CD14-positive monocyte (primary cell): ENCODE measurements at regions not wholly inside any gene's neighbourhood (a gene's known extent, or its start where the extent isn't known, plus 50 kb on each side); places are given as distances from the start of the nearest gene placed in this dataset.

Experiments
- DNase-seq, 3 donors: peaks; one replicate each; pipeline ENCODE4 v3.0.0-alpha.2; 2011 to 2022
- H2AFZ ChIP-seq: 2 replicates; pipeline ENCODE4 v1.6.0; 2012; ENCODE audit warnings: mild to moderate bottlenecking, low read depth, low read length, inconsistent platforms; ENCODE audit not compliant: insufficient read depth, poor library complexity, severe bottlenecking
- H3K27ac ChIP-seq, 2 donors: 1 replicate in 1 of 2; 2 replicates in 1 of 2; pipeline ENCODE4 v1.5.1; 2012 to 2013; ENCODE audit warnings: low read length in 2 of 2, control low read depth in 1 of 2, inconsistent platforms in 1 of 2, low read depth in 1 of 2, mild to moderate bottlenecking in 1 of 2
- H3K27me3 ChIP-seq, 2 donors: one replicate each; pipeline versions ENCODE4 v1.6.0 to v1.6.1; 2011 to 2013; ENCODE audit warnings: low read length in 2 of 2; ENCODE audit not compliant: control insufficient read depth in 2 of 2, insufficient read depth in 2 of 2
- H3K36me3 ChIP-seq, 2 donors: replicated peaks in 1 of 2; 1 replicate in 1 of 2; 2 replicates in 1 of 2; pipeline versions ENCODE4 v1.5.1 to v1.6.1; 2012 to 2013; ENCODE audit warnings: low read length in 2 of 2, control low read depth in 1 of 2, inconsistent platforms in 1 of 2, mild to moderate bottlenecking in 1 of 2; ENCODE audit not compliant: insufficient read depth in 2 of 2, control insufficient read depth in 1 of 2
- H3K4me1 ChIP-seq, 2 donors: 1 replicate in 1 of 2; 2 replicates in 1 of 2; pipeline versions ENCODE4 v1.5.1 to v1.6.1; 2012 to 2013; ENCODE audit warnings: low read length in 2 of 2, control low read depth in 1 of 2, inconsistent platforms in 1 of 2, mild to moderate bottlenecking in 1 of 2, moderate library complexity in 1 of 2; ENCODE audit not compliant: insufficient read depth in 2 of 2, control insufficient read depth in 1 of 2
- H3K4me2 ChIP-seq: replicated peaks from 2 replicates; pipeline ENCODE3; 2012; ENCODE audit warnings: low read length, moderate library complexity, mild to moderate bottlenecking; ENCODE audit not compliant: poor library complexity, severe bottlenecking; ENCODE audit errors: extremely low read depth
- H3K4me3 ChIP-seq, 3 experiments: fragments of 200-600 bp in 1 of 3; sonication (generic) in 1 of 3; replicated peaks in 1 of 3; 1 replicate in 2 of 3; 2 replicates in 1 of 3; pipeline ENCODE4 v1.5.1; 2011 to 2013; ENCODE audit warnings: low read length in 3 of 3, mild to moderate bottlenecking in 3 of 3, control low read depth in 2 of 3, low read depth in 2 of 3, inconsistent platforms in 1 of 3, moderate library complexity in 1 of 3
- H3K79me2 ChIP-seq: 2 replicates; pipeline ENCODE4 v1.6.0; 2012; ENCODE audit warnings: mild to moderate bottlenecking, control low read depth, inconsistent platforms, low read length, moderate library complexity; ENCODE audit not compliant: insufficient read depth
- H3K9ac ChIP-seq: 2 replicates; pipeline ENCODE4 v1.6.0; 2017; ENCODE audit warnings: low read length, mild to moderate bottlenecking; ENCODE audit not compliant: insufficient read depth, poor library complexity, severe bottlenecking
- H3K9me3 ChIP-seq, 2 donors: replicated peaks in 1 of 2; 1 replicate in 1 of 2; 2 replicates in 1 of 2; pipeline versions ENCODE4 v1.5.1 to v1.6.1; 2012 to 2013; ENCODE audit warnings: low read length in 2 of 2, control low read depth in 1 of 2; ENCODE audit not compliant: control insufficient read depth in 1 of 2, insufficient read depth in 1 of 2
- H4K20me1 ChIP-seq: 2 replicates; pipeline ENCODE4 v1.6.0; 2012; ENCODE audit warnings: mild to moderate bottlenecking, low read length, control low read depth, moderate library complexity; ENCODE audit not compliant: insufficient read depth
- H3K27ac Mint-ChIP-seq, 7 donors: one replicate each; pipeline ENCODE4 v1.8.0; 2020; ENCODE audit warnings: mild to moderate bottlenecking in 7 of 7, mixed read lengths in 7 of 7, moderate library complexity in 6 of 7, inconsistent platforms in 2 of 7
- H3K27me3 Mint-ChIP-seq, 3 donors: one replicate each; pipeline ENCODE4 v1.8.0; 2021 to 2022; ENCODE audit warnings: low read depth in 3 of 3, mild to moderate bottlenecking in 3 of 3, mixed read lengths in 3 of 3, moderate library complexity in 3 of 3, inconsistent platforms in 1 of 3
- H3K36me3 Mint-ChIP-seq, 2 donors: one replicate each; pipeline ENCODE4 v1.8.0; 2020; ENCODE audit warnings: mixed read lengths in 2 of 2, inconsistent platforms in 1 of 2, mild to moderate bottlenecking in 1 of 2
- H3K4me1 Mint-ChIP-seq: one replicate; pipeline ENCODE4 v1.8.0; 2020; ENCODE audit warnings: mild to moderate bottlenecking, mixed read lengths
- H3K4me3 Mint-ChIP-seq, 2 donors: one replicate each; pipeline ENCODE4 v1.8.0; 2020; ENCODE audit warnings: mild to moderate bottlenecking in 2 of 2, mixed read lengths in 2 of 2, moderate library complexity in 1 of 2
- H3K9me3 Mint-ChIP-seq, 7 donors: one replicate each; pipeline ENCODE4 v1.8.0; 2020 to 2022; ENCODE audit warnings: mixed read lengths in 7 of 7, mild to moderate bottlenecking in 6 of 7, moderate library complexity in 6 of 7, inconsistent platforms in 2 of 7
- WGBS: methylation state at CpG from one replicate; pipeline ENCODE4 v1.1.5; 2013; ENCODE audit warnings: missing lambda C conversion rate; ENCODE audit not compliant: insufficient coverage; 5-methylcytosine and 5-hydroxymethylcytosine counted together
- intact Hi-C, 2 donors: fragments of 100-400 bp; cut with micrococcal nuclease; formaldehyde crosslinking; loops; one replicate each; pipeline versions ENCODE4 v1.15.0 to v1.15.1; 2023
- TF ChIP-seq, protein P1 (sequence below): fragments of 200-600 bp; IDR thresholded peaks from one replicate; pipeline ENCODE4 v1.8.0; 2022; ENCODE audit warnings: antibody characterized with exemption, mild to moderate bottlenecking

- Histone ChIP-seq H3K36me3 (no peaks in the 10 kb centered on the region), H3K27ac (no peak overlapping the region), H4K20me1 (peaks cover 9% of the 10 kb centered on the region), H3K4me2 (no peak overlapping the region), H3K79me2 (peaks cover 73% of the 10 kb centered on the region), H3K4me3 (no peak overlapping the region), H3K4me1 (peaks cover 83 to 88% of the 10 kb centered on the region in 2 donors), H3K9me3 (no peaks in the 10 kb centered on the region), H3K9ac (no peak overlapping the region), H3K27me3 (no peaks in the 10 kb centered on the region), H2AFZ (no peak overlapping the region)
- TF ChIP-seq, protein P1, sequence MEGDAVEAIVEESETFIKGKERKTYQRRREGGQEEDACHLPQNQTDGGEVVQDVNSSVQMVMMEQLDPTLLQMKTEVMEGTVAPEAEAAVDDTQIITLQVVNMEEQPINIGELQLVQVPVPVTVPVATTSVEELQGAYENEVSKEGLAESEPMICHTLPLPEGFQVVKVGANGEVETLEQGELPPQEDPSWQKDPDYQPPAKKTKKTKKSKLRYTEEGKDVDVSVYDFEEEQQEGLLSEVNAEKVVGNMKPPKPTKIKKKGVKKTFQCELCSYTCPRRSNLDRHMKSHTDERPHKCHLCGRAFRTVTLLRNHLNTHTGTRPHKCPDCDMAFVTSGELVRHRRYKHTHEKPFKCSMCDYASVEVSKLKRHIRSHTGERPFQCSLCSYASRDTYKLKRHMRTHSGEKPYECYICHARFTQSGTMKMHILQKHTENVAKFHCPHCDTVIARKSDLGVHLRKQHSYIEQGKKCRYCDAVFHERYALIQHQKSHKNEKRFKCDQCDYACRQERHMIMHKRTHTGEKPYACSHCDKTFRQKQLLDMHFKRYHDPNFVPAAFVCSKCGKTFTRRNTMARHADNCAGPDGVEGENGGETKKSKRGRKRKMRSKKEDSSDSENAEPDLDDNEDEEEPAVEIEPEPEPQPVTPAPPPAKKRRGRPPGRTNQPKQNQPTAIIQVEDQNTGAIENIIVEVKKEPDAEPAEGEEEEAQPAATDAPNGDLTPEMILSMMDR, result no peak
- H3K36me3 Mint-ChIP-seq, result peaks cover 18 to 35% of the 10 kb centered on the region in 2 donors
- H3K27ac Mint-ChIP-seq, result no peak overlapping the region
- 94% methylated on average over 4 of the region's 10 CpGs for WGBS
- intact Hi-C loops, result loop anchor here in 1 of 2 donors (5.0 kb wide), 1 partner anchor 60 kb away; no protein-coding TSS in a partner anchor
- H3K4me3 Mint-ChIP-seq, result no peak overlapping the region
- peaks cover 0 to 3% (median 0%) of the 10 kb centered on the region in 3 donors for H3K27me3 Mint-ChIP-seq
- no peaks in the 10 kb centered on the region for H3K9me3 Mint-ChIP-seq
- no peak for DNase-seq
- H3K4me1 Mint-ChIP-seq, result peaks cover 84% of the 10 kb centered on the region
These were observed 292.0 kb downstream of the SEC14L1 start for GRCh38 chr17:77432742-77433141.

- Mint-ChIP-seq H3K27ac (peak overlapping the region in 1 of 7 donors; percentile 28), H3K4me3 (no peak overlapping the region), H3K4me1 (peaks cover 84% of the 10 kb centered on the region), H3K36me3 (peaks cover 18 to 35% of the 10 kb centered on the region in 2 donors), H3K27me3 (peaks cover 0 to 3% (median 0%) of the 10 kb centered on the region in 3 donors), H3K9me3 (no peaks in the 10 kb centered on the region)
- Histone ChIP-seq H2AFZ (no peak overlapping the region), H3K4me1 (peaks cover 83 to 88% of the 10 kb centered on the region in 2 donors), H3K36me3 (no peaks in the 10 kb centered on the region), H3K27me3 (no peaks in the 10 kb centered on the region), H3K4me3 (no peak overlapping the region), H3K9me3 (no peaks in the 10 kb centered on the region), H3K27ac (no peak overlapping the region), H3K9ac (no peak overlapping the region), H3K4me2 (no peak overlapping the region), H3K79me2 (peaks cover 80% of the 10 kb centered on the region), H4K20me1 (peaks cover 9% of the 10 kb centered on the region)
- no peak for DNase-seq
- WGBS, result 99% methylated on average over 6 of the region's 27 CpGs
- TF ChIP-seq, protein P1, result no peak
- intact Hi-C loops, result loop anchor here in 1 of 2 donors (5.0 kb wide), 1 partner anchor 59 kb away; no protein-coding TSS in a partner anchor
These were observed 292.8 kb downstream of the SEC14L1 start for GRCh38 chr17:77433385-77434135.
